ENCODE measurements at regions not wholly inside any gene's neighbourhood (a gene's known extent, or its start where the extent isn't known, plus 50 kb on each side); places are given as distances from the start of the nearest gene placed in this dataset.

DNA sequence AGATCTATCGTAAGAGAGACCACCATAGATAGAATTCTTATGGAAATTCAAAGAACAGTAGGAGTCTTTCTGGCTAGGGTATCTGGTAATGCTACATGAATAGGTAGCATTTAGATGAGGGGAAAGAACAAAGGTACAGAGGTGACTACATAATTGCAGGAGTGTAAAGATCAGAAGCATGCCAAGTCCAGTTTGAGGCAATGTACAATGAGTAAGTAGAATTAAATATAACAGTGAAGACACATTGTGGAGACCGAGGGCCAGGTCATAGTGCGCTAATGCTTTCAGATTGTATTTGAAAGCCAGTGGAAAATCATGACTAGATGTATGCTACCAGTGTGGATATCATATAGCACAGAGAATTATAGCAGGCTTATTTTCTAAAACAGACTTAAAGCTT lies 1611.6 kb upstream of the LRRTM3 start:
- no peak for DNase-seq
- Histone ChIP-seq H3K4me3 (ENCODE audit: low read depth, low read length) (no peak overlapping the region), H3K9me3 (ENCODE audit: severe bottlenecking) (no peaks in the 10 kb centered on the region), H3K27me3 (ENCODE audit: insufficient read depth, low read depth, severe bottlenecking) (no peaks in the 10 kb centered on the region), H3K36me3 (no peaks in the 10 kb centered on the region), H3K27ac (no peak overlapping the region)
- TF ChIP-seq, protein P1, sequence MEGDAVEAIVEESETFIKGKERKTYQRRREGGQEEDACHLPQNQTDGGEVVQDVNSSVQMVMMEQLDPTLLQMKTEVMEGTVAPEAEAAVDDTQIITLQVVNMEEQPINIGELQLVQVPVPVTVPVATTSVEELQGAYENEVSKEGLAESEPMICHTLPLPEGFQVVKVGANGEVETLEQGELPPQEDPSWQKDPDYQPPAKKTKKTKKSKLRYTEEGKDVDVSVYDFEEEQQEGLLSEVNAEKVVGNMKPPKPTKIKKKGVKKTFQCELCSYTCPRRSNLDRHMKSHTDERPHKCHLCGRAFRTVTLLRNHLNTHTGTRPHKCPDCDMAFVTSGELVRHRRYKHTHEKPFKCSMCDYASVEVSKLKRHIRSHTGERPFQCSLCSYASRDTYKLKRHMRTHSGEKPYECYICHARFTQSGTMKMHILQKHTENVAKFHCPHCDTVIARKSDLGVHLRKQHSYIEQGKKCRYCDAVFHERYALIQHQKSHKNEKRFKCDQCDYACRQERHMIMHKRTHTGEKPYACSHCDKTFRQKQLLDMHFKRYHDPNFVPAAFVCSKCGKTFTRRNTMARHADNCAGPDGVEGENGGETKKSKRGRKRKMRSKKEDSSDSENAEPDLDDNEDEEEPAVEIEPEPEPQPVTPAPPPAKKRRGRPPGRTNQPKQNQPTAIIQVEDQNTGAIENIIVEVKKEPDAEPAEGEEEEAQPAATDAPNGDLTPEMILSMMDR (IDR thresholded peaks at IDR 0.05; ENCODE audit: low read depth, low read length) = no peak

DNA sequence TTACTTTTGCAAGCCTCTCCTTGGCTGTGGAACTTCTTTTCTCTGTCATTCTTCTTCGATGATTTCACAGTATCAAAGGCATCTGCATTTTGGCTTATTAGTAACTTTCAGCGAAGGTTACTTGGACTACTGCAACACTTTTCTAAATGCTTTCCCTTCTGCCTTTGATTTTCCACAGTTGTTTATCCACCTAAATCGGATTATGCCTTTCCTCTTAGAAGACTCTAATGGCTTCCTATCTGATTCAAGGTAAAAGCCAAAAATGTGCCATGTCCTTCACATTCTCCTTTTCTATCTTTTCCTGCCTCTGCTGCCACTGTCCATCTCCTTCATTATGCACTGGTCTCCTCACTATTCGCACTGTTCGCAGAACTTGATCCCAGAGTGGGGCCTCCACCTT lies 1606.3 kb upstream of the LRRTM3 start:
- H3K9me3 ChIP-seq (ENCODE audit: severe bottlenecking) = no peaks in the 10 kb centered on the region
- no peak for DNase-seq
- no peaks in the 10 kb centered on the region for H3K36me3 ChIP-seq
- H3K27ac ChIP-seq = no peak overlapping the region
- no peak overlapping the region for H3K4me3 ChIP-seq (ENCODE audit: low read depth, low read length)
- H3K27me3 ChIP-seq (ENCODE audit: insufficient read depth, low read depth, severe bottlenecking) = no peaks in the 10 kb centered on the region
- TF ChIP-seq, protein P1 (IDR thresholded peaks at IDR 0.05; ENCODE audit: low read depth, low read length) = no peak

DNA sequence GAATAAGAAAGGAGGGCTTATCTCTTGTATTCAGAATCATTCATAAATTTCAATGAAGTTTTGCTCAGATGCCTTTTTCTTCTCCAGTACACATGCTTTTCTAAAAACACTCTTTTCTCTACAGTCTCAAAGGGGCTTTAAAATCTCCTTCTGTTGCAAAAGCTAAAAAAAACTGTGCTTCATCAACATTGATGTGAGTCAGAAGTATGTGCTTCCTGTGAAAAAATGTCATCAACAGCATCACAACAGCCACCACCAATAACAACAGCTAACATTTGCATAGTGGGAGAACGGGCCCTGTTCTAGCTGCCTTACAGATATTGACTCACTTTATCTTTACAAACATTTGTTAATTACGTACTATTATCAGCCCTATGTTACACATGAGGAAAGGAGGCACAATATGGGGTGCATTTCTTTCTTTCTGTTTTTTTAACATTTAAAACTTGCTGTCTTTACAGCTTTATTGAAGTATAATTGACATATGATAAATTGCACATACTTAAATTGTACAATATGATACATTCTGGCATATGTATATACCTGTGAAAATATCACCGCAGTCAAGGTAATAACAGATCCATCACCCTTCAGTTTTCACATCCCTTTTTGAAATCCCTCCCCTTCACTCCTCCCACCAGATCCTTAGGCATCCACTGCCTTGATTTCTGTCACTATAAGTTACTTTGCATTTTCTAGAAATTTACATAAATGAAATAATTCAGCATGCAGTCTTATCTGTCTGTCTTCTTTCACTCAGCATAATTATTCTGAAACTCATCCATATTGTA lies 1605.4 kb upstream of the LRRTM3 start:
- no peak for DNase-seq
- no peak overlapping the region for H3K27ac ChIP-seq
- no peak overlapping the region for H3K4me3 ChIP-seq (ENCODE audit: low read depth, low read length)
- no peaks in the 10 kb centered on the region for H3K36me3 ChIP-seq
- no peaks in the 10 kb centered on the region for H3K9me3 ChIP-seq (ENCODE audit: severe bottlenecking)
- TF ChIP-seq, protein P1 (IDR thresholded peaks at IDR 0.05; ENCODE audit: low read depth, low read length) = no peak
- no peaks in the 10 kb centered on the region for H3K27me3 ChIP-seq (ENCODE audit: insufficient read depth, low read depth, severe bottlenecking)

DNA sequence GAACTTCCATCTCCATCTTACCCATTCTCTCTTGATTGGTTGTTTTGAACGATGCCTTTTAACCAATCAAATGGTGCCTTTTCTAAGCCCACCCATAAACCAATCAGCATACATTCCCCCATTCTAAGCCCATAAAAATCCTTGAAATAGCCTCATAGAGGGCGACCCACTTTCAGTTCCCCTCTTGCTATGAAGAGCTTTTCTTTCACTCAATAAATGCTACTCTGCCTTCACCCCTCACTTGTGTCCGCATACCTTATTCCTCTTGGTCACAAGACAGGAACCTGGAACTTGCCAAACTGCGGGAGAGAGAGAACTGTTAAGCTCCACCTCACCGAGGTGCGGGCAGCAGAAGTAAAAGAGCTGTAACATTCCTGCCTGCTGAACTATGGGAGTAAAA lies 1602.0 kb upstream of the LRRTM3 start:
- H3K27me3 ChIP-seq (ENCODE audit: insufficient read depth, low read depth, severe bottlenecking) = no peaks in the 10 kb centered on the region
- DNase-seq = no peak
- TF ChIP-seq, protein P1 (IDR thresholded peaks at IDR 0.05; ENCODE audit: low read depth, low read length) = no peak
- H3K36me3 ChIP-seq = no peaks in the 10 kb centered on the region
- H3K27ac ChIP-seq = no peak overlapping the region
- no peak overlapping the region for H3K4me3 ChIP-seq (ENCODE audit: low read depth, low read length)
- no peaks in the 10 kb centered on the region for H3K9me3 ChIP-seq (ENCODE audit: severe bottlenecking)

DNA sequence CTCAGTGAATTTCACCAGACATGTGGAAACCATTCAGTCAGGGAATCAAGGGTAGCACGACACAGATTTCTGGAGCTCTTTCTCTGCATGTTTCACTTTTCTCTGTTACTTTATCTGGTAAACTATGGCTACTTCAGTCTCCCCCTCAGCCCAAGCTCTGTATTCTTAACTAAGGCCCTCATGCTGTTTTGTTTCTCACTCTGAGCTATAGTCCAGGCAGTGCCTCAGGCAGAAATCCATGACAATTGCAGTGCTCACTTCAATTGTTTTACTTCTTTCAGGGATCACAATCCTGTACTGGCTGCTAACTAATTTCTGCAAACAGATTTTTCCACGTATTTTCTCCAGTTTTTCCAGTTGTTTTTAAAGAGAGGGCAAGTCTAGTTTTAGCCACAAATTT lies 1599.9 kb upstream of the LRRTM3 start:
- no peak for DNase-seq
- Histone ChIP-seq H3K27me3 (ENCODE audit: insufficient read depth, low read depth, severe bottlenecking) (no peaks in the 10 kb centered on the region), H3K27ac (no peak overlapping the region), H3K36me3 (no peaks in the 10 kb centered on the region), H3K4me3 (ENCODE audit: low read depth, low read length) (no peak overlapping the region), H3K9me3 (ENCODE audit: severe bottlenecking) (no peaks in the 10 kb centered on the region)
- TF ChIP-seq, protein P1 (IDR thresholded peaks at IDR 0.05; ENCODE audit: low read depth, low read length) = no peak

DNA sequence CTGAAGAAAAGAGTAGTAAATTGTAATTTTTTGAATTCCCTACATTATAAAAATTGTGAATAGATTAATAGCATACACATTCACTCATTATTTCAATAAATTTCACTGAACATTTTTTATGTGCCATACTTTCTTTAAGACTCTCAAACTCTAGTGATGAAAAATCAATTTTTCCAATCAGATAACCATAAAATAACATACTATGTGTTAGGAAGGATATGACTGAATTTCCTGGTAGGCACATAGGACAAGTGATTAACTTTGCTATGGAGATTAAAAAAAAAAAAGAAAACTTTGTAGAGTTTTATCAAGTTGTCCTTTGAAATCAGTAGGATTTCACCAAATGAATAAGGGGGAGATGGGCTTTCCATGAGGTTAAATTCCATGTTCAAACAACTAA lies 1597.3 kb upstream of the LRRTM3 start:
- no peak for DNase-seq
- Histone ChIP-seq H3K4me3 (ENCODE audit: low read depth, low read length) (no peak overlapping the region), H3K36me3 (no peaks in the 10 kb centered on the region), H3K27ac (no peak overlapping the region), H3K9me3 (ENCODE audit: severe bottlenecking) (no peaks in the 10 kb centered on the region), H3K27me3 (ENCODE audit: insufficient read depth, low read depth, severe bottlenecking) (no peaks in the 10 kb centered on the region)
- TF ChIP-seq, protein P1 (IDR thresholded peaks at IDR 0.05; ENCODE audit: low read depth, low read length) = no peak
